HEK293 (cell line): ENCODE measurements at regions not wholly inside any gene's neighbourhood (a gene's known extent, or its start where the extent isn't known, plus 50 kb on each side); places are given as distances from the start of the nearest gene placed in this dataset.

Experiments
- TCF7L2 ChIP-seq: IDR thresholded peaks from 2 replicates; pipeline ENCODE4 v1.6.1; 2011; ENCODE audit warnings: low read depth, mild to moderate bottlenecking, inconsistent platforms, low read length, moderate library complexity, borderline replicate concordance
- TF ChIP-seq, protein P1 (sequence below): fragments of 450-650 bp; formaldehyde crosslinking; IDR thresholded peaks from 2 replicates; pipeline ENCODE4 v1.5.1; 2016; ENCODE audit warnings: missing biosample characterization, missing genetic modification characterization

DNA sequence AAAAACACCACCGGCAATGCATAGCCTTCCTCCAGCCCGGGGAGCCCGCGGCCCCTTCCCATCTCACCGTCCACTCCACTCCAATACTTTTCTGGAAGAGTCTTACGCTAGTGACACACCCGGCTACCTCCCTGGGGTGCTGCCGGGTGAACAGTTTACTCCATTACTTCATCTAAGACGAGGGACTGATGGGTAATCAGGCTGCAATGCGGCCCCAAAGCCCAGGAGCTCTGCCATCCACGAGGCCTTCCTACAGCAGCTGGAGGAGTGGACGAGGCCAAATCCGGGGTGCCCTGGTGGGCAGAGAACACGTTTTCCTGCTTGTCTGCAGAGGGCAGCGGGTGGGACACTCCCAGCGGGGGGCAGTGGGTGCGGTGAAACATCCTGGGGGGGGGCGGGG lies 356.2 kb upstream of the SHH start:
- TF ChIP-seq TCF7L2: no peak
- TF ChIP-seq, protein P1, sequence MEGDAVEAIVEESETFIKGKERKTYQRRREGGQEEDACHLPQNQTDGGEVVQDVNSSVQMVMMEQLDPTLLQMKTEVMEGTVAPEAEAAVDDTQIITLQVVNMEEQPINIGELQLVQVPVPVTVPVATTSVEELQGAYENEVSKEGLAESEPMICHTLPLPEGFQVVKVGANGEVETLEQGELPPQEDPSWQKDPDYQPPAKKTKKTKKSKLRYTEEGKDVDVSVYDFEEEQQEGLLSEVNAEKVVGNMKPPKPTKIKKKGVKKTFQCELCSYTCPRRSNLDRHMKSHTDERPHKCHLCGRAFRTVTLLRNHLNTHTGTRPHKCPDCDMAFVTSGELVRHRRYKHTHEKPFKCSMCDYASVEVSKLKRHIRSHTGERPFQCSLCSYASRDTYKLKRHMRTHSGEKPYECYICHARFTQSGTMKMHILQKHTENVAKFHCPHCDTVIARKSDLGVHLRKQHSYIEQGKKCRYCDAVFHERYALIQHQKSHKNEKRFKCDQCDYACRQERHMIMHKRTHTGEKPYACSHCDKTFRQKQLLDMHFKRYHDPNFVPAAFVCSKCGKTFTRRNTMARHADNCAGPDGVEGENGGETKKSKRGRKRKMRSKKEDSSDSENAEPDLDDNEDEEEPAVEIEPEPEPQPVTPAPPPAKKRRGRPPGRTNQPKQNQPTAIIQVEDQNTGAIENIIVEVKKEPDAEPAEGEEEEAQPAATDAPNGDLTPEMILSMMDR (tag by site-specific recombination): no peak
